ENCODE measurements at regions not wholly inside any gene's neighbourhood (a gene's known extent, or its start where the extent isn't known, plus 50 kb on each side); places are given as distances from the start of the nearest gene placed in this dataset.

DNA sequence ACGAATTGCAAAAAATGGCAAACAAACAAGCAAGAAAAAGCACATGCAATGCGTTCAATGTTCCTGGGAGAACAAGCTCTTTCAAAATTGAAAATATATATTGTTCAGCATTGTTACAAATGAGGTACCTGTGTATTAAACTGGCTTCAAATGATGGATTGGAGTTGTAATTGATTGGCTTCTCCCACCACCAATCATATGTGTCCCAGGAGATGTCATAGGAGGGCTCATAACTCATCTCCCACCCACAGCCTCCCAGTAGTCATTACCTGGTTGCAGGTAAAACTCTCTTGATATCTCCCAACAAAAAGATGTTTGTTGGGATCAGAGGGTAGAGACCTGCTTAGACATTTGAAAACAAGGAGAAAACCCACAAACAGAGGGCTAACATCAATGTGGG is 302.9 kb downstream of the BAMBI start:
- TF ChIP-seq, protein P1, sequence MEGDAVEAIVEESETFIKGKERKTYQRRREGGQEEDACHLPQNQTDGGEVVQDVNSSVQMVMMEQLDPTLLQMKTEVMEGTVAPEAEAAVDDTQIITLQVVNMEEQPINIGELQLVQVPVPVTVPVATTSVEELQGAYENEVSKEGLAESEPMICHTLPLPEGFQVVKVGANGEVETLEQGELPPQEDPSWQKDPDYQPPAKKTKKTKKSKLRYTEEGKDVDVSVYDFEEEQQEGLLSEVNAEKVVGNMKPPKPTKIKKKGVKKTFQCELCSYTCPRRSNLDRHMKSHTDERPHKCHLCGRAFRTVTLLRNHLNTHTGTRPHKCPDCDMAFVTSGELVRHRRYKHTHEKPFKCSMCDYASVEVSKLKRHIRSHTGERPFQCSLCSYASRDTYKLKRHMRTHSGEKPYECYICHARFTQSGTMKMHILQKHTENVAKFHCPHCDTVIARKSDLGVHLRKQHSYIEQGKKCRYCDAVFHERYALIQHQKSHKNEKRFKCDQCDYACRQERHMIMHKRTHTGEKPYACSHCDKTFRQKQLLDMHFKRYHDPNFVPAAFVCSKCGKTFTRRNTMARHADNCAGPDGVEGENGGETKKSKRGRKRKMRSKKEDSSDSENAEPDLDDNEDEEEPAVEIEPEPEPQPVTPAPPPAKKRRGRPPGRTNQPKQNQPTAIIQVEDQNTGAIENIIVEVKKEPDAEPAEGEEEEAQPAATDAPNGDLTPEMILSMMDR (IDR thresholded peaks at IDR 0.05): no peak
- no peak for TF ChIP-seq EP300 (IDR thresholded peaks at IDR 0.05)

Measured in tibial nerve (tissue), 4 donors.